NB4 (cell line): ENCODE measurements at regions not wholly inside any gene's neighbourhood (a gene's known extent, or its start where the extent isn't known, plus 50 kb on each side); places are given as distances from the start of the nearest gene placed in this dataset.

Experiments used
- POLR2A ChIP-seq: IDR thresholded peaks from 2 replicates; pipeline ENCODE4 v1.6.1; 2011; ENCODE audit warnings: mild to moderate bottlenecking; ENCODE audit not compliant: insufficient read length; ENCODE audit errors: extremely low read depth
- TF ChIP-seq, protein P1 (sequence below): IDR thresholded peaks from one replicate; pipeline ENCODE4 v1.5.1; 2012; ENCODE audit warnings: low read depth, low read length
- TF ChIP-seq, protein P2 (sequence below): IDR thresholded peaks from 2 replicates; pipeline ENCODE4 v1.6.1; 2011; ENCODE audit warnings: low read depth, low read length

DNA sequence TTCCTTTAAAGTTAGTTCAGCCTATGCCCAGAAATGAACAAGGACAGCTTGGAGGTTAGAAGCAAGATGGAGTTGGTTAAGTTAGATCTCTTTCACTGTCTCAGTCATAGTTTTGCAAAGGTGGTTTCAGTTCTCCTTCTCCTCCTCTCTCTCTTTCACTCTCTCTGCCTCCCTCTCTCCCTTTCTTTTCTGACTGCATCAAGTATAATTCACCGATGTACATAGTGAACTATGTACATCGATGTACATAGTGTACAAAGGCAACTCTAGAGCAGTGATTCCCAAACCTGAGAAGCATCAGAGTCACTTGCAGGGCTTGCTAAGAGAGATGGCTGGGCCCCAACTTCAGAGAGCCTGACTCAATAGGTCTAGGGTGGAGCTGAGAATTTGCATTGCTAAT, 1259.7 kb downstream of the TYW1 start:
- TF ChIP-seq, protein P1, sequence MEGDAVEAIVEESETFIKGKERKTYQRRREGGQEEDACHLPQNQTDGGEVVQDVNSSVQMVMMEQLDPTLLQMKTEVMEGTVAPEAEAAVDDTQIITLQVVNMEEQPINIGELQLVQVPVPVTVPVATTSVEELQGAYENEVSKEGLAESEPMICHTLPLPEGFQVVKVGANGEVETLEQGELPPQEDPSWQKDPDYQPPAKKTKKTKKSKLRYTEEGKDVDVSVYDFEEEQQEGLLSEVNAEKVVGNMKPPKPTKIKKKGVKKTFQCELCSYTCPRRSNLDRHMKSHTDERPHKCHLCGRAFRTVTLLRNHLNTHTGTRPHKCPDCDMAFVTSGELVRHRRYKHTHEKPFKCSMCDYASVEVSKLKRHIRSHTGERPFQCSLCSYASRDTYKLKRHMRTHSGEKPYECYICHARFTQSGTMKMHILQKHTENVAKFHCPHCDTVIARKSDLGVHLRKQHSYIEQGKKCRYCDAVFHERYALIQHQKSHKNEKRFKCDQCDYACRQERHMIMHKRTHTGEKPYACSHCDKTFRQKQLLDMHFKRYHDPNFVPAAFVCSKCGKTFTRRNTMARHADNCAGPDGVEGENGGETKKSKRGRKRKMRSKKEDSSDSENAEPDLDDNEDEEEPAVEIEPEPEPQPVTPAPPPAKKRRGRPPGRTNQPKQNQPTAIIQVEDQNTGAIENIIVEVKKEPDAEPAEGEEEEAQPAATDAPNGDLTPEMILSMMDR = no peak
- TF ChIP-seq POLR2A = no peak
- TF ChIP-seq, protein P2, sequence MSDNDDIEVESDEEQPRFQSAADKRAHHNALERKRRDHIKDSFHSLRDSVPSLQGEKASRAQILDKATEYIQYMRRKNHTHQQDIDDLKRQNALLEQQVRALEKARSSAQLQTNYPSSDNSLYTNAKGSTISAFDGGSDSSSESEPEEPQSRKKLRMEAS = no peak
